ENCODE measurements at regions not wholly inside any gene's neighbourhood (a gene's known extent, or its start where the extent isn't known, plus 50 kb on each side); places are given as distances from the start of the nearest gene placed in this dataset.

DNA sequence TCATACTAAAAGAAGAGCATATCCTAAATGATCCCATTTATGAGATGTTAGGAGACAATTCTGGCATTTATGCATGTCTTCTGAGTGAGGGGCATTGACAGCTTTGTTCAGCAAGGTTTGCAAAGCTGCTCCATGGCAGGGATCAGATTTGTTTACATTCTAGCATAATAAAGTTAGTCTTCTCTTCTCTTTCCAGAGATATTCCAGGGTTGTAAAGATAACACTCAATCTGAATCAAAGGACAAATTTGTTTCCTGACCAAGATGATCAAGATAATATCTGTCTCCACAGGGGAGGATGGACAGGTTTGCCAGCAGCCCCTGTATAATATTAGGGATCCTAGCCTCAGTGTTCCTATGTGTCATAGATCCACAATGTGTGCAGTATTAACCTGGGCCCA is 77.5 kb upstream of the ZC3H12C start:
- TF ChIP-seq, protein P1, sequence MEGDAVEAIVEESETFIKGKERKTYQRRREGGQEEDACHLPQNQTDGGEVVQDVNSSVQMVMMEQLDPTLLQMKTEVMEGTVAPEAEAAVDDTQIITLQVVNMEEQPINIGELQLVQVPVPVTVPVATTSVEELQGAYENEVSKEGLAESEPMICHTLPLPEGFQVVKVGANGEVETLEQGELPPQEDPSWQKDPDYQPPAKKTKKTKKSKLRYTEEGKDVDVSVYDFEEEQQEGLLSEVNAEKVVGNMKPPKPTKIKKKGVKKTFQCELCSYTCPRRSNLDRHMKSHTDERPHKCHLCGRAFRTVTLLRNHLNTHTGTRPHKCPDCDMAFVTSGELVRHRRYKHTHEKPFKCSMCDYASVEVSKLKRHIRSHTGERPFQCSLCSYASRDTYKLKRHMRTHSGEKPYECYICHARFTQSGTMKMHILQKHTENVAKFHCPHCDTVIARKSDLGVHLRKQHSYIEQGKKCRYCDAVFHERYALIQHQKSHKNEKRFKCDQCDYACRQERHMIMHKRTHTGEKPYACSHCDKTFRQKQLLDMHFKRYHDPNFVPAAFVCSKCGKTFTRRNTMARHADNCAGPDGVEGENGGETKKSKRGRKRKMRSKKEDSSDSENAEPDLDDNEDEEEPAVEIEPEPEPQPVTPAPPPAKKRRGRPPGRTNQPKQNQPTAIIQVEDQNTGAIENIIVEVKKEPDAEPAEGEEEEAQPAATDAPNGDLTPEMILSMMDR (IDR thresholded peaks at IDR 0.05; ENCODE audit: low read length) = no peak
- no peak for TF ChIP-seq EZH2 (optimal IDR thresholded peaks at IDR 0.05; ENCODE audit: low read depth, low read length)
- no peak for TF ChIP-seq EZH2phosphoT487 (IDR thresholded peaks at IDR 0.05; ENCODE audit: low read length)
